ENCODE measurements at regions not wholly inside any gene's neighbourhood (a gene's known extent, or its start where the extent isn't known, plus 50 kb on each side); places are given as distances from the start of the nearest gene placed in this dataset.
A peak's percentile ranks its signal among the peaks of the same experiment; 100 is the strongest.

DNA sequence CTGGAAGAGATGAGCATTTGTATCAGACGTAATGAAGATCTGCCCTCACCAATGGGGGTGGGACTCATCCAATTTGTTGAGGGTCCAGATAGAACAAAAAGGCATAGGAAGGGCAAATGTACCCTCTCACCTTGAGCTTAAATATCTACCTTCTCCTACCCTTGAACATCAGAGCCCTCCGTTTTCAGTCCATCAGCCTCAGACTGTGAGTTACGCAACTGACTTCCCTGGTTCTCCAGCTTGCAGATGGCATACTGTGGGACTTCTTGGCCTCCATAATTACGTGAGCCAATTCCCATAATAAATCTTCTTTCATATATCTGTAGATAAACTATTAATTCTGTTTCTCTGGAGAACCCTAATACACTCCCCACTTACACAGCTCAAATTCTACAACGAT, 56.5 kb upstream of the GUCY1A1 start:
- TF ChIP-seq, protein P1, sequence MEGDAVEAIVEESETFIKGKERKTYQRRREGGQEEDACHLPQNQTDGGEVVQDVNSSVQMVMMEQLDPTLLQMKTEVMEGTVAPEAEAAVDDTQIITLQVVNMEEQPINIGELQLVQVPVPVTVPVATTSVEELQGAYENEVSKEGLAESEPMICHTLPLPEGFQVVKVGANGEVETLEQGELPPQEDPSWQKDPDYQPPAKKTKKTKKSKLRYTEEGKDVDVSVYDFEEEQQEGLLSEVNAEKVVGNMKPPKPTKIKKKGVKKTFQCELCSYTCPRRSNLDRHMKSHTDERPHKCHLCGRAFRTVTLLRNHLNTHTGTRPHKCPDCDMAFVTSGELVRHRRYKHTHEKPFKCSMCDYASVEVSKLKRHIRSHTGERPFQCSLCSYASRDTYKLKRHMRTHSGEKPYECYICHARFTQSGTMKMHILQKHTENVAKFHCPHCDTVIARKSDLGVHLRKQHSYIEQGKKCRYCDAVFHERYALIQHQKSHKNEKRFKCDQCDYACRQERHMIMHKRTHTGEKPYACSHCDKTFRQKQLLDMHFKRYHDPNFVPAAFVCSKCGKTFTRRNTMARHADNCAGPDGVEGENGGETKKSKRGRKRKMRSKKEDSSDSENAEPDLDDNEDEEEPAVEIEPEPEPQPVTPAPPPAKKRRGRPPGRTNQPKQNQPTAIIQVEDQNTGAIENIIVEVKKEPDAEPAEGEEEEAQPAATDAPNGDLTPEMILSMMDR (IDR thresholded peaks at IDR 0.05), result no peak
- no peak overlapping the region for H3K27ac ChIP-seq
- intact Hi-C loops (cut with DNase I), result no loop called here
- no peaks in the 10 kb centered on the region for H3K27me3 ChIP-seq
- no peaks in the 10 kb centered on the region for H3K36me3 ChIP-seq
- H3K9me3 ChIP-seq, result no peaks in the 10 kb centered on the region
- no peak for DNase-seq (ENCODE audit: low spot score in 2 of 2)
- H3K4me1 ChIP-seq, result peaks cover 0 to under 1% of the 10 kb centered on the region in 2 donors
- no peak overlapping the region for H3K4me3 ChIP-seq

DNA sequence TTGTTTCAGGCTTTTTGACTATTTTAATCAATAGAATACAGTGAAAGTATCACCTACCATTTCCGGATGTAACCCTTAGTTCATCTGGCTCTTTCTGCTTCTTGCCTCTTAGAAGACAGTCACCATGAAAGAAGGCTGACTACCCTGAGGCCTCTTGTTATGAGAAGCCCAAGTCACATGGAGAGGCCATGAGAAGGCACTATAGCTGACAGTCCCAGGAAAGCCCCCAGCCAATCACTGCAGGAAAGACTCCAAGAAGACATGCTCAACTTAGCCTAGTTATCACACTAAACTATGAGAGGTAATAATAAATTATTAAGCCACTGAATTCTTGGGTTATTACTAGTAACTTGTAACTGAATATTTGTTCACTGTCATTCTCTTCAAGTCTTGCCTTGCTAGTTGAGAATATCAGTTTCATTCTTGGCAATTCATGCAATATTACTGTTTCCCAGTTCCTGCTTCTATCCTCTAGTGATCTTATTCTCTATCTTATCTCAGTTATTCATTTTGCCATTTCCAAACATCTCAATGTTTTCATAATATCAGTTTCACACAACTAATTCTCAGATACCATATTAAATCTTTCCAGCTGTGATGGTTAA, 57.1 kb upstream of the GUCY1A1 start:
- no peak for DNase-seq (ENCODE audit: low spot score in 2 of 2)
- H3K4me1 ChIP-seq, result peaks cover 0 to 4% of the 10 kb centered on the region in 2 donors
- intact Hi-C loops (cut with DNase I), result no loop called here
- no peaks in the 10 kb centered on the region for H3K27me3 ChIP-seq
- H3K27ac ChIP-seq, result no peak overlapping the region
- TF ChIP-seq, protein P1 (IDR thresholded peaks at IDR 0.05), result no peak
- no peak overlapping the region for H3K4me3 ChIP-seq
- no peaks in the 10 kb centered on the region for H3K36me3 ChIP-seq
- no peaks in the 10 kb centered on the region for H3K9me3 ChIP-seq

DNA sequence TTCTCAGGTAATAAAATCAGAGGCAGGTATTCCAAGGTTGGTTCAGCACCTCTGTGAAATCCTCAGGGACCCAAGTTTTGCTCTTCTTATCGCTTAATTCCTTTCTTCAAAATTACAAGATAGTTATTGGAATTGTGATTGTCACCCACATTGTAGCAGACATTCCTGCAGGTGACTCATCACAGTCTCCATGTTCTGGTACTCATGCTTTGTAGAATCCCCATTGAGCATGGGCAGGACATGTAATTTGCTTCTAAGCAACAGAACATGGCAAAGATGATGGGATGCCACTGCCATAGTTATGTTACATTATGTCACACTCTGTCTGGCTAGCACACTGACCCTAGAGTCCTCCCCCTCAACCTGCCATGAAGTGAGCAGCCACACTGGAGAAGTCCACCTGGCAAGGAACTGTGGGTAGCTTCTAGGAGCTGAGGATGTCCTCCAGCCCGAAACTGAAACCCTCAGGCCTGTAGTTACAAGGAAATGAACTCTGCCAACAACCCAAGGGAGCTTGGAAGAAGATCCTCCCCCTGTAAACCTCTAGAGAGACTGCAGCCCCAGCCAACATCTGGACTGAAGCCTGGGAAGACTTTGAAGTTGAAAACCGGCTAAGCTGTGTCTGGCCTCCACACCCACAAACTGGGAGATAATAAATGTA, 58.3 kb upstream of the GUCY1A1 start:
- intact Hi-C loops (cut with DNase I), result no loop called here
- Histone ChIP-seq H3K4me3 (no peak overlapping the region), H3K27ac (no peak overlapping the region), H3K9me3 (no peaks in the 10 kb centered on the region), H3K36me3 (no peaks in the 10 kb centered on the region), H3K4me1 (peaks cover 0 to 10% of the 10 kb centered on the region in 2 donors), H3K27me3 (no peaks in the 10 kb centered on the region)
- TF ChIP-seq, protein P1 (IDR thresholded peaks at IDR 0.05), result no peak
- no peak for DNase-seq (ENCODE audit: low spot score in 2 of 2)

DNA sequence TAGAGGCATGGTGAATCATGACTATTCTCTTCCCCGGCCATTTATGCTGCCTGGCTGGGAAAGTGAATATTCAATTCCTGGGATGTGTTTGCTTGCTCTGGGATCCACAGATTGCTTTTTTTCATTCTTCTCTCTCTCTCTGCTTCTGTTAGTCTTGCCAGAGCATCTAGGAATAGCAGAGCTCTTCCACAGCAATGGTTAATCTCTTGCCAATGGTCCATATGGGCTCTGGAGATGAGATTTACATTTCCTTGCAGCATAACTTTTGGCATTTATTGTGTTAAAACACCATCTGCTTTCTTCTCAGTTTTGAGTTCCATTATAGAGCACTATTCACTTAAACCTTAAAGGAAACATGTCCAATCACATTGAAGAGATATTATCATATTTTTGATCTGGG, 59.2 kb upstream of the GUCY1A1 start:
- TF ChIP-seq, protein P1 (IDR thresholded peaks at IDR 0.05), result no peak
- Histone ChIP-seq H3K4me1 (peaks cover 0 to 10% of the 10 kb centered on the region in 2 donors), H3K4me3 (no peak overlapping the region), H3K27ac (no peak overlapping the region), H3K27me3 (no peaks in the 10 kb centered on the region), H3K36me3 (no peaks in the 10 kb centered on the region), H3K9me3 (no peaks in the 10 kb centered on the region)
- DNase-seq (ENCODE audit: low spot score in 2 of 2), result no peak
- intact Hi-C loops (cut with DNase I), result no loop called here

DNA sequence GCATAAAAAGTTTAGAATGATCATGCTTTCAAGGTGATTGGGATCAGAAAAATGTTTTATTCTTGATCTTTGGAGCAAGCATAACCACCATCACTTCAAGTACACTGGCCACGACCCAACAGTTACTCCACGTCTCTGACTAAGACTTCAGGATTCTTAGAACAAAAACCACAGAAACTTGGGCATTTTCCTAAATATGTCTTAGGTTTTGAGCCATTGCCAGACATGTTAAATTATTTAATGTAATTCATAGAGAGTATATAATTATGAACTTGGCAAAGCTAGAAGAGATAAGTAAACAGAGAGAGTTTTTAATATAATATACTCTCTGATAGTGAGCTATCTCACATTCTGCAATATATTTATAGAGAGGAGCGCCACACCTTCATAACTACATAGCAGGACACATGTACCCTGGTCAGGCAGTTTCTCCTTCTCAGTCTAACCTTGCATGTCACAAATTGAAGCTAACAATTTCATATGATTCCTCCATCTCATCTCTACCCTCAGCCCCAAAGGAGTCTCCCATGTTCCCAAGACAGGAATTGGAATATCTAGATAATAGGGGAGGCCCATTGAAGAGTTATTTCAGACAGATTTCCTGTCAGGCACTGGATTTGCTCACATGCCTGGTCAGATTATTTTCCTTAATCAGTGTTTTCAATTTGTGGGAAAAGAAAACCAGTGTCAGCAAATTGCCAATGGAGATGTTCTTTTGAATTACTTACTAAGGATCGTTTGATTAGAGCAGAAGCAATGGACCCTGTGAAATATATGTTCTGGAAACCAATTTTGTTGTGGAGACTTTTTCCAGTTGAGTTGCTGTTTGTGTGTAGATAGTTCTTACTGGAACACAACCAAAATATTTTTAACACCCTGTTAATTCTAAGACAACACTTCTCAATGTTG, 61.7 kb upstream of the GUCY1A1 start:
- no peaks in the 10 kb centered on the region for H3K27me3 ChIP-seq
- TF ChIP-seq, protein P1 (IDR thresholded peaks at IDR 0.05), result no peak
- peak in 1 of 2 donors; percentile 73 for DNase-seq (ENCODE audit: low spot score in 2 of 2)
- H3K9me3 ChIP-seq, result no peaks in the 10 kb centered on the region
- no peaks in the 10 kb centered on the region for H3K36me3 ChIP-seq
- no peak overlapping the region for H3K27ac ChIP-seq
- H3K4me1 ChIP-seq, result peaks cover 0 to 10% of the 10 kb centered on the region in 2 donors
- intact Hi-C loops (cut with DNase I), result no loop called here
- H3K4me3 ChIP-seq, result no peak overlapping the region

Measured in ascending aorta (tissue), 2 donors.